Stimulated activated CD4-positive, alpha-beta T cell treated with anti-CD3 and anti-CD28 coated beads, Interleukin-1b, Interleukin-23, amount 100 ng/mL, for 24 hours (primary cell): ENCODE measurements at regions not wholly inside any gene's neighbourhood (a gene's known extent, or its start where the extent isn't known, plus 50 kb on each side); places are given as distances from the start of the nearest gene placed in this dataset.

Experiments used
- DNase-seq, 4 experiments: peaks; one replicate each; pipeline ENCODE4 v3.0.0-alpha.2; 2020; ENCODE audit warnings: low read depth in 4 of 4, low spot score in 1 of 4

- DNase-seq: no peak
These were observed 170.9 kb downstream of the SEC61B start for GRCh38 chr9:99392986-99393385.

GRCh38 chr9:99393993-99394392, 171.9 kb downstream of the SEC61B start:
- DNase-seq: no peak

- no peak for DNase-seq
These were observed 176.2 kb downstream of the SEC61B start for GRCh38 chr9:99398241-99398640.

GRCh38 chr9:99399474-99399873, 177.4 kb downstream of the SEC61B start:
- no peak for DNase-seq

GRCh38 chr9:99400184-99400731, 178.2 kb downstream of the SEC61B start:
- no peak for DNase-seq

GRCh38 chr9:99401680-99402504, 179.8 kb downstream of the SEC61B start:
- no peak for DNase-seq

- DNase-seq: no peak
These were observed 181.3 kb downstream of the SEC61B start for GRCh38 chr9:99403371-99403770.

GRCh38 chr9:99405359-99405758, 183.3 kb downstream of the SEC61B start:
- no peak for DNase-seq

GRCh38 chr9:99406939-99407338, 184.9 kb downstream of the SEC61B start:
- no peak for DNase-seq

- DNase-seq: no peak
These were observed 189.0 kb downstream of the SEC61B start for GRCh38 chr9:99411068-99411467.

- DNase-seq: no peak
These were observed 189.5 kb downstream of the SEC61B start for GRCh38 chr9:99411479-99412115.

GRCh38 chr9:99412606-99413005, 190.5 kb downstream of the SEC61B start:
- DNase-seq: no peak

GRCh38 chr9:99414321-99414720, 192.2 kb downstream of the SEC61B start:
- DNase-seq: no peak

- no peak for DNase-seq
These were observed 193.5 kb downstream of the SEC61B start for GRCh38 chr9:99415606-99416005.

GRCh38 chr9:99416007-99416406, 193.9 kb downstream of the SEC61B start:
- no peak for DNase-seq

- no peak for DNase-seq
These were observed 197.0 kb downstream of the SEC61B start for GRCh38 chr9:99419070-99419469.

- no peak for DNase-seq
These were observed 199.3 kb downstream of the SEC61B start for GRCh38 chr9:99421369-99421768.

GRCh38 chr9:99425124-99425523, 203.0 kb downstream of the SEC61B start:
- DNase-seq: no peak

- no peak for DNase-seq
These were observed 204.1 kb downstream of the SEC61B start for GRCh38 chr9:99425923-99426842.

- no peak for DNase-seq
These were observed 205.2 kb downstream of the SEC61B start for GRCh38 chr9:99427260-99427659.

GRCh38 chr9:99430301-99430700, 208.2 kb downstream of the SEC61B start:
- DNase-seq: no peak
